Transverse colon (tissue), 3 donors: ENCODE measurements at regions not wholly inside any gene's neighbourhood (a gene's known extent, or its start where the extent isn't known, plus 50 kb on each side); places are given as distances from the start of the nearest gene placed in this dataset.

Experiments used
- EP300 ChIP-seq: sonication (generic); formaldehyde crosslinking; IDR thresholded peaks from one replicate; pipeline ENCODE4 v1.6.1; 2017; ENCODE audit warnings: antibody characterized with exemption, low read depth
- POLR2A ChIP-seq: fragments of 450-650 bp; IDR thresholded peaks from one replicate; pipeline ENCODE4 v1.6.1; 2016; ENCODE audit warnings: antibody characterized with exemption, mild to moderate bottlenecking, moderate library complexity
- TF ChIP-seq, protein P1 (sequence below), 5 experiments: fragments of 200-600 bp in 3 of 5; fragments of 450-650 bp in 2 of 5; sonication (generic) in 3 of 5; IDR thresholded peaks; 1 replicate in 2 of 5; 2 replicates in 3 of 5; pipeline ENCODE4 v1.5.1; 2016 to 2017; ENCODE audit warnings: antibody characterized with exemption in 5 of 5, inconsistent platforms in 3 of 5, mild to moderate bottlenecking in 2 of 5, moderate library complexity in 1 of 5

DNA sequence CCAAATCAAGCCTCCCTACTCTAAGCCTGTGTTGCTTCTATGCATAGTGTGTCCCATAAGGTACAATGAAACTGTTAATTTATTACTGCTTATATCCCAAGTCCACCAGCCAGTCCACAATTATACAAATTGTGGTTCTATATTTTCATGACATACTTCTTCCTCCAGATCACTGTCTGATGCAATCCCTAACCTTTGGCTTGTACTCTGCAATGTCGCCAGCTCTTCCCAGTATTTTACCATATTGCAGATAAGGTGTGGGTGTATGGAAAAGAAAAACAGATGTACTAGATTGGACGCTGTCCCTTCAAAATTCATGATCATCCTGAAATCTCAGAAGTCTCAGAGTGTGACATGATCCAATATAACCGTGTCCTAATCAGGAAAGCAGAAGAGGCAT, 286.2 kb downstream of the GASK1B start:
- TF ChIP-seq, protein P1, sequence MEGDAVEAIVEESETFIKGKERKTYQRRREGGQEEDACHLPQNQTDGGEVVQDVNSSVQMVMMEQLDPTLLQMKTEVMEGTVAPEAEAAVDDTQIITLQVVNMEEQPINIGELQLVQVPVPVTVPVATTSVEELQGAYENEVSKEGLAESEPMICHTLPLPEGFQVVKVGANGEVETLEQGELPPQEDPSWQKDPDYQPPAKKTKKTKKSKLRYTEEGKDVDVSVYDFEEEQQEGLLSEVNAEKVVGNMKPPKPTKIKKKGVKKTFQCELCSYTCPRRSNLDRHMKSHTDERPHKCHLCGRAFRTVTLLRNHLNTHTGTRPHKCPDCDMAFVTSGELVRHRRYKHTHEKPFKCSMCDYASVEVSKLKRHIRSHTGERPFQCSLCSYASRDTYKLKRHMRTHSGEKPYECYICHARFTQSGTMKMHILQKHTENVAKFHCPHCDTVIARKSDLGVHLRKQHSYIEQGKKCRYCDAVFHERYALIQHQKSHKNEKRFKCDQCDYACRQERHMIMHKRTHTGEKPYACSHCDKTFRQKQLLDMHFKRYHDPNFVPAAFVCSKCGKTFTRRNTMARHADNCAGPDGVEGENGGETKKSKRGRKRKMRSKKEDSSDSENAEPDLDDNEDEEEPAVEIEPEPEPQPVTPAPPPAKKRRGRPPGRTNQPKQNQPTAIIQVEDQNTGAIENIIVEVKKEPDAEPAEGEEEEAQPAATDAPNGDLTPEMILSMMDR (IDR thresholded peaks at IDR 0.05), result no peak
- no peak for TF ChIP-seq EP300
- no peak for TF ChIP-seq POLR2A
